ENCODE measurements at regions not wholly inside any gene's neighbourhood (a gene's known extent, or its start where the extent isn't known, plus 50 kb on each side); places are given as distances from the start of the nearest gene placed in this dataset.

- TF ChIP-seq SP1 (IDR thresholded peaks at IDR 0.05; ENCODE audit: low read depth) (no peak), CTCF (IDR thresholded peaks at IDR 0.05 in 2 of 3, conservative IDR thresholded peaks at IDR 0.05 in 1 of 3; ENCODE audit: borderline replicate concordance in 1 of 3, insufficient read depth in 1 of 3, low read depth in 2 of 3, low read length in 2 of 3) (no peak), CBX3 (IDR thresholded peaks at IDR 0.05; ENCODE audit: low read depth) (no peak), POLR2A (IDR thresholded peaks at IDR 0.05; ENCODE audit: borderline replicate concordance, extremely low read depth, insufficient read depth, insufficient read length) (no peak), TCF7L2 (IDR thresholded peaks at IDR 0.05; ENCODE audit: borderline replicate concordance, extremely low read depth, insufficient read depth, insufficient read length) (no peak), SIN3A (IDR thresholded peaks at IDR 0.05; ENCODE audit: low read depth) (no peak), POLR2AphosphoS5 (IDR thresholded peaks at IDR 0.05; ENCODE audit: low read depth, low read length) (no peak), ZNF274 (IDR thresholded peaks at IDR 0.05; ENCODE audit: low read depth, low read length) (no peak), EZH2phosphoT487 (IDR thresholded peaks at IDR 0.05; ENCODE audit: borderline replicate concordance) (no peak), YY1 (IDR thresholded peaks at IDR 0.05; ENCODE audit: extremely low read depth, insufficient replicate concordance, low read depth, low read length) (no peak), CEBPB (IDR thresholded peaks at IDR 0.05; ENCODE audit: low read depth) (no peak), SRF (IDR thresholded peaks at IDR 0.05; ENCODE audit: low read depth) (no peak)
- TF ChIP-seq, protein P1, sequence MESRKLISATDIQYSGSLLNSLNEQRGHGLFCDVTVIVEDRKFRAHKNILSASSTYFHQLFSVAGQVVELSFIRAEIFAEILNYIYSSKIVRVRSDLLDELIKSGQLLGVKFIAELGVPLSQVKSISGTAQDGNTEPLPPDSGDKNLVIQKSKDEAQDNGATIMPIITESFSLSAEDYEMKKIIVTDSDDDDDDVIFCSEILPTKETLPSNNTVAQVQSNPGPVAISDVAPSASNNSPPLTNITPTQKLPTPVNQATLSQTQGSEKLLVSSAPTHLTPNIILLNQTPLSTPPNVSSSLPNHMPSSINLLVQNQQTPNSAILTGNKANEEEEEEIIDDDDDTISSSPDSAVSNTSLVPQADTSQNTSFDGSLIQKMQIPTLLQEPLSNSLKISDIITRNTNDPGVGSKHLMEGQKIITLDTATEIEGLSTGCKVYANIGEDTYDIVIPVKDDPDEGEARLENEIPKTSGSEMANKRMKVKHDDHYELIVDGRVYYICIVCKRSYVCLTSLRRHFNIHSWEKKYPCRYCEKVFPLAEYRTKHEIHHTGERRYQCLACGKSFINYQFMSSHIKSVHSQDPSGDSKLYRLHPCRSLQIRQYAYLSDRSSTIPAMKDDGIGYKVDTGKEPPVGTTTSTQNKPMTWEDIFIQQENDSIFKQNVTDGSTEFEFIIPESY (IDR thresholded peaks at IDR 0.05; ENCODE audit: extremely low read depth, insufficient replicate concordance, low read length), result no peak
- TF ChIP-seq, protein P2, sequence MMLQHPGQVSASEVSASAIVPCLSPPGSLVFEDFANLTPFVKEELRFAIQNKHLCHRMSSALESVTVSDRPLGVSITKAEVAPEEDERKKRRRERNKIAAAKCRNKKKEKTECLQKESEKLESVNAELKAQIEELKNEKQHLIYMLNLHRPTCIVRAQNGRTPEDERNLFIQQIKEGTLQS (IDR thresholded peaks at IDR 0.05), result no peak
These were observed 86.5 kb upstream of the NPVF start for GRCh38 chr7:25314731-25315267.

Data from HCT116 (cell line).